ENCODE measurements at regions not wholly inside any gene's neighbourhood (a gene's known extent, or its start where the extent isn't known, plus 50 kb on each side); places are given as distances from the start of the nearest gene placed in this dataset.

- TF ChIP-seq BCLAF1 (IDR thresholded peaks at IDR 0.05) (no peak), SPI1 (IDR thresholded peaks at IDR 0.05; ENCODE audit: borderline replicate concordance, insufficient read depth, low read depth, low read length) (no peak), POLR2A (IDR thresholded peaks at IDR 0.05; ENCODE audit: low read depth, low read length) (no peak)
These were observed 353.8 kb downstream of the INSIG2 start for GRCh38 chr2:118442046-118442445.

All from GM12878 (cell line).